ENCODE measurements at regions not wholly inside any gene's neighbourhood (a gene's known extent, or its start where the extent isn't known, plus 50 kb on each side); places are given as distances from the start of the nearest gene placed in this dataset.

DNA sequence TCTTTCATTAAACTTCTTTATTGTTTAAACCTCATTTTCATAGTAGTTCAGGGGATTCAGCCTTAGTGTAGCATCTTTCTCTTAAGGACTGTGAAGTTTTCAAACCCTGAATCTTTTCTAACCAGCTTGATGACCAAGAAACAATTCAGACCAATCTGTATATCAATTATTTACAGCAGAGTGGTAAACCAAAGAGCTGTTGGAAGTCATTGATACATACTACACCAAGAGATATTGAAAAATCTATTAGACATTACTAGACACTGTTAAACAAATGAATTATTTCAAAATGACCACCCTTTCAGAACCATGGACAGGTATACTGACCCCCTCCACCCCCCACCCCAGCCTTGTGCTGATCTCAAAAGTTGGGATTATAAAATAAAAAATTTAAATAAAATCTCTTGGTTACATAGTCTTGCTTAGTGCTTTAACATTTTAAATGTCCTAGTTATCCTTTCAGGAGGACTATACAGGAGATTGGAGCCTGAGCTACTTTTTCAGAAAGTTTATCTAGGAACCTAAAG, 143.9 kb upstream of the LSM8 start:
- TF ChIP-seq, protein P1, sequence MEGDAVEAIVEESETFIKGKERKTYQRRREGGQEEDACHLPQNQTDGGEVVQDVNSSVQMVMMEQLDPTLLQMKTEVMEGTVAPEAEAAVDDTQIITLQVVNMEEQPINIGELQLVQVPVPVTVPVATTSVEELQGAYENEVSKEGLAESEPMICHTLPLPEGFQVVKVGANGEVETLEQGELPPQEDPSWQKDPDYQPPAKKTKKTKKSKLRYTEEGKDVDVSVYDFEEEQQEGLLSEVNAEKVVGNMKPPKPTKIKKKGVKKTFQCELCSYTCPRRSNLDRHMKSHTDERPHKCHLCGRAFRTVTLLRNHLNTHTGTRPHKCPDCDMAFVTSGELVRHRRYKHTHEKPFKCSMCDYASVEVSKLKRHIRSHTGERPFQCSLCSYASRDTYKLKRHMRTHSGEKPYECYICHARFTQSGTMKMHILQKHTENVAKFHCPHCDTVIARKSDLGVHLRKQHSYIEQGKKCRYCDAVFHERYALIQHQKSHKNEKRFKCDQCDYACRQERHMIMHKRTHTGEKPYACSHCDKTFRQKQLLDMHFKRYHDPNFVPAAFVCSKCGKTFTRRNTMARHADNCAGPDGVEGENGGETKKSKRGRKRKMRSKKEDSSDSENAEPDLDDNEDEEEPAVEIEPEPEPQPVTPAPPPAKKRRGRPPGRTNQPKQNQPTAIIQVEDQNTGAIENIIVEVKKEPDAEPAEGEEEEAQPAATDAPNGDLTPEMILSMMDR (IDR thresholded peaks at IDR 0.05 in 4 of 5, conservative IDR thresholded peaks at IDR 0.05 in 1 of 5), result no peak
- no peak for TF ChIP-seq POLR2A (IDR thresholded peaks at IDR 0.05)
